ENCODE measurements at regions not wholly inside any gene's neighbourhood (a gene's known extent, or its start where the extent isn't known, plus 50 kb on each side); places are given as distances from the start of the nearest gene placed in this dataset.

GRCh38 chr6:84525907-84526306 is 238.5 kb downstream of the TBX18 start:
- no peak overlapping the region for H3K4me2 ChIP-seq (ENCODE audit: low read length)
- H3F3A ChIP-seq (ENCODE audit: control insufficient read depth, insufficient read depth): no peaks in the 10 kb centered on the region
- no peaks in the 10 kb centered on the region for H4K20me1 ChIP-seq (ENCODE audit: control insufficient read depth, insufficient read depth, low read depth, low read length)
- H3K27ac ChIP-seq (ENCODE audit: low read depth, low read length): no peak overlapping the region
- no peaks in the 10 kb centered on the region for H3K9me2 ChIP-seq (replicated peaks; ENCODE audit: control insufficient read depth, low read length)
- no peaks in the 10 kb centered on the region for H3K4me1 ChIP-seq (ENCODE audit: control insufficient read depth, low read length)
- H3K9me3 ChIP-seq (ENCODE audit: control insufficient read depth, insufficient read depth, low read length): no peaks in the 10 kb centered on the region
- no peaks in the 10 kb centered on the region for H3K79me2 ChIP-seq (ENCODE audit: control insufficient read depth, low read length)
- H3K36me3 ChIP-seq (ENCODE audit: control insufficient read depth, low read length): no peaks in the 10 kb centered on the region
- no peak overlapping the region for H3K4me3 ChIP-seq (ENCODE audit: low read length)
- TF ChIP-seq EZH2phosphoT487 (IDR thresholded peaks at IDR 0.05; ENCODE audit: borderline replicate concordance, low read length) (no peak), CTCF (IDR thresholded peaks at IDR 0.05; ENCODE audit: low read depth, low read length, poor library complexity, severe bottlenecking) (no peak)
- H3K27me3 ChIP-seq (ENCODE audit: control insufficient read depth, low read length): no peaks in the 10 kb centered on the region

- no peaks in the 10 kb centered on the region for H3K36me3 ChIP-seq (ENCODE audit: control insufficient read depth, low read length)
- H3K9me3 ChIP-seq (ENCODE audit: control insufficient read depth, insufficient read depth, low read length): no peaks in the 10 kb centered on the region
- no peaks in the 10 kb centered on the region for H3K79me2 ChIP-seq (ENCODE audit: control insufficient read depth, low read length)
- H3F3A ChIP-seq (ENCODE audit: control insufficient read depth, insufficient read depth): no peaks in the 10 kb centered on the region
- H3K4me1 ChIP-seq (ENCODE audit: control insufficient read depth, low read length): no peaks in the 10 kb centered on the region
- H3K9me2 ChIP-seq (replicated peaks; ENCODE audit: control insufficient read depth, low read length): no peaks in the 10 kb centered on the region
- H3K27ac ChIP-seq (ENCODE audit: low read depth, low read length): no peak overlapping the region
- H3K27me3 ChIP-seq (ENCODE audit: control insufficient read depth, low read length): no peaks in the 10 kb centered on the region
- no peak overlapping the region for H3K4me3 ChIP-seq (ENCODE audit: low read length)
- H4K20me1 ChIP-seq (ENCODE audit: control insufficient read depth, insufficient read depth, low read depth, low read length): no peaks in the 10 kb centered on the region
- no peak overlapping the region for H3K4me2 ChIP-seq (ENCODE audit: low read length)
- TF ChIP-seq CTCF (IDR thresholded peaks at IDR 0.05; ENCODE audit: low read depth, low read length, poor library complexity, severe bottlenecking) (no peak), EZH2phosphoT487 (IDR thresholded peaks at IDR 0.05; ENCODE audit: borderline replicate concordance, low read length) (no peak)
Measured at GRCh38 chr6:84524636-84525035, 239.8 kb downstream of the TBX18 start.

GRCh38 chr6:84522135-84522549 is 242.3 kb downstream of the TBX18 start:
- no peaks in the 10 kb centered on the region for H4K20me1 ChIP-seq (ENCODE audit: control insufficient read depth, insufficient read depth, low read depth, low read length)
- H3K4me1 ChIP-seq (ENCODE audit: control insufficient read depth, low read length): no peaks in the 10 kb centered on the region
- H3K9me3 ChIP-seq (ENCODE audit: control insufficient read depth, insufficient read depth, low read length): no peaks in the 10 kb centered on the region
- no peaks in the 10 kb centered on the region for H3F3A ChIP-seq (ENCODE audit: control insufficient read depth, insufficient read depth)
- H3K4me3 ChIP-seq (ENCODE audit: low read length): no peak overlapping the region
- H3K27me3 ChIP-seq (ENCODE audit: control insufficient read depth, low read length): no peaks in the 10 kb centered on the region
- H3K9me2 ChIP-seq (replicated peaks; ENCODE audit: control insufficient read depth, low read length): no peaks in the 10 kb centered on the region
- TF ChIP-seq CTCF (IDR thresholded peaks at IDR 0.05; ENCODE audit: low read depth, low read length, poor library complexity, severe bottlenecking) (no peak), EZH2phosphoT487 (IDR thresholded peaks at IDR 0.05; ENCODE audit: borderline replicate concordance, low read length) (no peak)
- no peak overlapping the region for H3K27ac ChIP-seq (ENCODE audit: low read depth, low read length)
- H3K36me3 ChIP-seq (ENCODE audit: control insufficient read depth, low read length): no peaks in the 10 kb centered on the region
- H3K79me2 ChIP-seq (ENCODE audit: control insufficient read depth, low read length): no peaks in the 10 kb centered on the region
- no peak overlapping the region for H3K4me2 ChIP-seq (ENCODE audit: low read length)

- H3K79me2 ChIP-seq (ENCODE audit: control insufficient read depth, low read length): no peaks in the 10 kb centered on the region
- no peak overlapping the region for H3K27ac ChIP-seq (ENCODE audit: low read depth, low read length)
- H3F3A ChIP-seq (ENCODE audit: control insufficient read depth, insufficient read depth): no peaks in the 10 kb centered on the region
- no peaks in the 10 kb centered on the region for H3K36me3 ChIP-seq (ENCODE audit: control insufficient read depth, low read length)
- H3K9me3 ChIP-seq (ENCODE audit: control insufficient read depth, insufficient read depth, low read length): no peaks in the 10 kb centered on the region
- no peaks in the 10 kb centered on the region for H4K20me1 ChIP-seq (ENCODE audit: control insufficient read depth, insufficient read depth, low read depth, low read length)
- no peaks in the 10 kb centered on the region for H3K27me3 ChIP-seq (ENCODE audit: control insufficient read depth, low read length)
- H3K4me1 ChIP-seq (ENCODE audit: control insufficient read depth, low read length): no peaks in the 10 kb centered on the region
- TF ChIP-seq EZH2phosphoT487 (IDR thresholded peaks at IDR 0.05; ENCODE audit: borderline replicate concordance, low read length) (no peak), CTCF (IDR thresholded peaks at IDR 0.05; ENCODE audit: low read depth, low read length, poor library complexity, severe bottlenecking) (no peak)
- H3K4me3 ChIP-seq (ENCODE audit: low read length): no peak overlapping the region
- H3K4me2 ChIP-seq (ENCODE audit: low read length): no peak overlapping the region
- no peaks in the 10 kb centered on the region for H3K9me2 ChIP-seq (replicated peaks; ENCODE audit: control insufficient read depth, low read length)
Measured at GRCh38 chr6:84521511-84521910, 242.9 kb downstream of the TBX18 start.
